ENCODE measurements at regions not wholly inside any gene's neighbourhood (a gene's known extent, or its start where the extent isn't known, plus 50 kb on each side); places are given as distances from the start of the nearest gene placed in this dataset.

- TF ChIP-seq MTERF4 (CRISPR knock-in tag; IDR thresholded peaks at IDR 0.05) (no peak), CBX5 (CRISPR knock-in tag; IDR thresholded peaks at IDR 0.05; ENCODE audit: borderline replicate concordance) (no peak), ZNF367 (CRISPR knock-in tag; IDR thresholded peaks at IDR 0.05; ENCODE audit: borderline replicate concordance) (no peak), BATF2 (CRISPR knock-in tag; IDR thresholded peaks at IDR 0.05) (no peak), ZNF205 (CRISPR knock-in tag; IDR thresholded peaks at IDR 0.05) (peak; percentile 86), MXI1 (IDR thresholded peaks at IDR 0.05; ENCODE audit: borderline replicate concordance, low read depth, low read length) (no peak), MAFG (CRISPR knock-in tag; IDR thresholded peaks at IDR 0.05) (no peak), HOXD1 (CRISPR knock-in tag; IDR thresholded peaks at IDR 0.05) (peak; percentile 97), PHF5A (CRISPR knock-in tag; IDR thresholded peaks at IDR 0.05; ENCODE audit: low read depth, unreplicated experiment) (no peak), ZNF142 (CRISPR knock-in tag; IDR thresholded peaks at IDR 0.05) (no peak), ARID3A (IDR thresholded peaks at IDR 0.05; ENCODE audit: low read depth, low read length) (peak; percentile 99), ZNF7 (CRISPR knock-in tag; IDR thresholded peaks at IDR 0.05) (no peak), ZSCAN30 (CRISPR knock-in tag; IDR thresholded peaks at IDR 0.05) (no peak), ATF7 (IDR thresholded peaks at IDR 0.05) (peak; percentile 41; the same call in 1 of the 2 replicates), ATF7 (CRISPR knock-in tag; IDR thresholded peaks at IDR 0.05) (no peak; the same call in 1 of the 2 replicates), IRX3 (CRISPR knock-in tag; IDR thresholded peaks at IDR 0.05; ENCODE audit: borderline replicate concordance, low read depth) (no peak), ELF4 (CRISPR knock-in tag; IDR thresholded peaks at IDR 0.05; ENCODE audit: borderline replicate concordance) (no peak), MXD4 (CRISPR knock-in tag; IDR thresholded peaks at IDR 0.05) (peak; percentile 37; the same call in 1 of the 2 replicates), CHD4 (IDR thresholded peaks at IDR 0.05; ENCODE audit: borderline replicate concordance, low read length) (0 out of 2 replicates have a peak, but pooled peaks have one; percentile 92), ZNF543 (CRISPR knock-in tag; IDR thresholded peaks at IDR 0.05) (0 out of 2 replicates have a peak, but pooled peaks have one; percentile 47), ZNF292 (CRISPR knock-in tag; IDR thresholded peaks at IDR 0.05; ENCODE audit: borderline replicate concordance, low read depth) (peak; percentile 64; the same call in 1 of the 2 replicates), ZNF337 (CRISPR knock-in tag; IDR thresholded peaks at IDR 0.05; ENCODE audit: borderline replicate concordance, low read depth) (no peak)
Observed at GRCh38 chr12:66048835-66049537, 81.6 kb downstream of the LLPH start (continued).

All from HepG2 (cell line).